GM12865 (cell line): ENCODE measurements at regions not wholly inside any gene's neighbourhood (a gene's known extent, or its start where the extent isn't known, plus 50 kb on each side); places are given as distances from the start of the nearest gene placed in this dataset.

Experiments used
- DNase-seq: peaks from one replicate; pipeline ENCODE4 v3.0.0; 2010; ENCODE audit warnings: low read depth
- H3K4me3 ChIP-seq: 2 replicates; pipeline ENCODE4 v1.5.1; 2011; ENCODE audit warnings: mild to moderate bottlenecking, low read depth, low read length, control low read depth
- CTCF ChIP-seq: IDR thresholded peaks from 2 replicates; pipeline ENCODE4 v1.5.1; 2011; ENCODE audit warnings: low read length, control low read depth, low read depth, inconsistent platforms; ENCODE audit not compliant: insufficient read depth; ENCODE audit errors: missing control alignments

GRCh38 chr2:240293557-240294461, 141.7 kb upstream of the GPC1 start:
- DNase-seq, result no peak
- H3K4me3 ChIP-seq, result no peak overlapping the region
- no peak for TF ChIP-seq CTCF

GRCh38 chr2:240294514-240294913, 140.9 kb upstream of the GPC1 start:
- no peak overlapping the region for H3K4me3 ChIP-seq
- no peak for DNase-seq
- no peak for TF ChIP-seq CTCF

GRCh38 chr2:240295256-240296103, 140.0 kb upstream of the GPC1 start:
- no peak for TF ChIP-seq CTCF
- H3K4me3 ChIP-seq, result no peak overlapping the region
- DNase-seq, result no peak

- TF ChIP-seq CTCF, result no peak
- DNase-seq, result no peak
Measured at GRCh38 chr2:240296104-240296406, 139.4 kb upstream of the GPC1 start.

GRCh38 chr2:240296476-240297255, 138.8 kb upstream of the GPC1 start:
- no peak for DNase-seq
- H3K4me3 ChIP-seq, result no peak overlapping the region
- no peak for TF ChIP-seq CTCF

More at GRCh38 chr2:240296104-240296406, 139.4 kb upstream of the GPC1 start:
- no peak overlapping the region for H3K4me3 ChIP-seq

- DNase-seq, result no peak
- H3K4me3 ChIP-seq, result no peak overlapping the region
- no peak for TF ChIP-seq CTCF
Measured at GRCh38 chr2:240297256-240298116, 138.0 kb upstream of the GPC1 start.
